GM23248 (cell line): ENCODE measurements at regions not wholly inside any gene's neighbourhood (a gene's known extent, or its start where the extent isn't known, plus 50 kb on each side); places are given as distances from the start of the nearest gene placed in this dataset.

ENCODE experiments used
- EZH2 ChIP-seq: fragments of 200-600 bp; sonication (generic); IDR thresholded peaks from 2 replicates; pipeline ENCODE4 v1.6.1; 2018; ENCODE audit warnings: antibody characterized with exemption, mild to moderate bottlenecking; ENCODE audit not compliant: insufficient read depth, poor library complexity, severe bottlenecking
- EZH2phosphoT487 ChIP-seq: fragments of 200-600 bp; sonication (generic); IDR thresholded peaks from 2 replicates; pipeline ENCODE4 v1.6.1; 2018; ENCODE audit warnings: antibody characterized with exemption, moderate library complexity, mild to moderate bottlenecking, low read depth; ENCODE audit not compliant: insufficient read depth

DNA sequence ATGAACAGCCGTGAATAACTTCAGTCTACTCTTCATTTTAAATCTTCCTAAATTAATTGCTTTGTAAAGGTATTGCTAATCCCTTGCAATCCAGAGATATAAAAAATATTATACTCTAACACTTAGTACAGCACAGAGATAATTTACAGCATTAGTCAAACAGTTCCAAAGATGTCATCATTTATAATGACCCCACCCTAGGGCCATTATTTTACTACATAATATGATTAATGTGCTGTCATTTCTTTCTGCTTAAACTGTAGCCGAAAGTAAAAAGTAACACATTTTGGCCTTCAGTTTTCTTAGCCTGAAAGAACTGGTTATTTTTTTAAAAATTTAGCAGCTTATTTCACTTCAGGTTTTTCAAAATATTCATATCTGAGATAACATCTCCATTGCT is 256.3 kb upstream of the RFC3 start:
- no peak for TF ChIP-seq EZH2phosphoT487
- no peak for TF ChIP-seq EZH2
